ENCODE measurements at regions not wholly inside any gene's neighbourhood (a gene's known extent, or its start where the extent isn't known, plus 50 kb on each side); places are given as distances from the start of the nearest gene placed in this dataset.

DNA sequence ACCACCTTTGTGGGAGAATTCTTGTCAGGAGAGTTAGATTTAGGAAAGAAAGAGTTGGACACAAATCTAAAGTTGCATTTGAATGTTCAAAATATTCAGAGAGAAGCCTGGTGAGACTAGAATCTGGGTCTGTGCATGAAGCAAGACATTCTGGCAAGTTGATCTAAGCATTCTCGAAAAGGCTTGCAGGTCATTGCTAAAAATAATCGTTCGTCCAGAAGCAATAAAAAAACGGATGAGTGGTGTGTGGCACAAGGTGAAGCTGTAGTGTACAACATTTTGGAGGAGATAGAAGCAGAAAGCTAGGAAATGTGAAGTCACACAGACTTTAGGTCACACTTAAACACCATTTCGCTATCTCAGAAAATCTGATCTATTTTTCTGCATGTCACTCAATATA lies 114.9 kb upstream of the IFNGR1 start:
- no peaks in the 10 kb centered on the region for H3K9me2 ChIP-seq (replicated peaks; ENCODE audit: low read depth, low read length)

GRCh38 chr6:137332637-137333280 lies 113.6 kb upstream of the IFNGR1 start:
- H3K79me2 ChIP-seq (ENCODE audit: insufficient read depth, low read length) = no peaks in the 10 kb centered on the region
- H3K9ac ChIP-seq (ENCODE audit: low read depth, low read length, poor library complexity, severe bottlenecking) = no peak overlapping the region
- no peak overlapping the region for H3K4me2 ChIP-seq (ENCODE audit: low read depth, low read length, poor library complexity, severe bottlenecking)
- TF ChIP-seq CTCF (conservative IDR thresholded peaks at IDR 0.05; ENCODE audit: low read length) (no peak), EZH2phosphoT487 (IDR thresholded peaks at IDR 0.05; ENCODE audit: borderline replicate concordance) (no peak)
- H3K36me3 ChIP-seq (ENCODE audit: insufficient read depth, low read length) = no peaks in the 10 kb centered on the region
- no peaks in the 10 kb centered on the region for H3K9me3 ChIP-seq (ENCODE audit: insufficient read depth, low read depth, low read length)
- H3F3A ChIP-seq (ENCODE audit: low read depth) = no peaks in the 10 kb centered on the region
- H3K4me3 ChIP-seq (ENCODE audit: low read length, poor library complexity, severe bottlenecking) = no peak overlapping the region
- H2AFZ ChIP-seq (ENCODE audit: low read length) = no peak overlapping the region
- H3K9me2 ChIP-seq (replicated peaks; ENCODE audit: low read depth, low read length) = no peaks in the 10 kb centered on the region
- H3K4me1 ChIP-seq (ENCODE audit: insufficient read depth, low read length, poor library complexity, severe bottlenecking) = no peaks in the 10 kb centered on the region
- no peaks in the 10 kb centered on the region for H3K27me3 ChIP-seq (ENCODE audit: insufficient read depth, low read length, poor library complexity, severe bottlenecking)
- H4K20me1 ChIP-seq (ENCODE audit: insufficient read depth, low read length, poor library complexity, severe bottlenecking) = no peaks in the 10 kb centered on the region

More for the DNA sequence above, 114.9 kb upstream of the IFNGR1 start:
- H3K4me2 ChIP-seq (ENCODE audit: low read depth, low read length, poor library complexity, severe bottlenecking) = no peak overlapping the region
- H4K20me1 ChIP-seq (ENCODE audit: insufficient read depth, low read length, poor library complexity, severe bottlenecking) = no peaks in the 10 kb centered on the region
- H3K27me3 ChIP-seq (ENCODE audit: insufficient read depth, low read length, poor library complexity, severe bottlenecking) = peaks cover 6% of the 10 kb centered on the region
- H3F3A ChIP-seq (ENCODE audit: low read depth) = no peaks in the 10 kb centered on the region
- H3K9ac ChIP-seq (ENCODE audit: low read depth, low read length, poor library complexity, severe bottlenecking) = no peak overlapping the region
- H3K9me3 ChIP-seq (ENCODE audit: insufficient read depth, low read depth, low read length) = no peaks in the 10 kb centered on the region
- no peaks in the 10 kb centered on the region for H3K79me2 ChIP-seq (ENCODE audit: insufficient read depth, low read length)
- no peak for TF ChIP-seq CTCF (conservative IDR thresholded peaks at IDR 0.05; ENCODE audit: low read length)
- no peak for TF ChIP-seq EZH2phosphoT487 (IDR thresholded peaks at IDR 0.05; ENCODE audit: borderline replicate concordance)
- H3K4me3 ChIP-seq (ENCODE audit: low read length, poor library complexity, severe bottlenecking) = no peak overlapping the region
- H3K4me1 ChIP-seq (ENCODE audit: insufficient read depth, low read length, poor library complexity, severe bottlenecking) = no peaks in the 10 kb centered on the region
- H2AFZ ChIP-seq (ENCODE audit: low read length) = no peak overlapping the region
- no peaks in the 10 kb centered on the region for H3K36me3 ChIP-seq (ENCODE audit: insufficient read depth, low read length)

GRCh38 chr6:137323860-137324259 lies 104.7 kb upstream of the IFNGR1 start:
- no peaks in the 10 kb centered on the region for H3F3A ChIP-seq (ENCODE audit: low read depth)
- H3K36me3 ChIP-seq (ENCODE audit: insufficient read depth, low read length) = no peaks in the 10 kb centered on the region
- H2AFZ ChIP-seq (ENCODE audit: low read length) = no peak overlapping the region
- no peak for TF ChIP-seq EZH2phosphoT487 (IDR thresholded peaks at IDR 0.05; ENCODE audit: borderline replicate concordance)
- no peak for TF ChIP-seq CTCF (conservative IDR thresholded peaks at IDR 0.05; ENCODE audit: low read length)
- H3K4me3 ChIP-seq (ENCODE audit: low read length, poor library complexity, severe bottlenecking) = no peak overlapping the region
- no peaks in the 10 kb centered on the region for H4K20me1 ChIP-seq (ENCODE audit: insufficient read depth, low read length, poor library complexity, severe bottlenecking)
- H3K9ac ChIP-seq (ENCODE audit: low read depth, low read length, poor library complexity, severe bottlenecking) = no peak overlapping the region
- H3K9me2 ChIP-seq (replicated peaks; ENCODE audit: low read depth, low read length) = no peaks in the 10 kb centered on the region
- no peaks in the 10 kb centered on the region for H3K79me2 ChIP-seq (ENCODE audit: insufficient read depth, low read length)
- H3K9me3 ChIP-seq (ENCODE audit: insufficient read depth, low read depth, low read length) = no peaks in the 10 kb centered on the region
- no peak overlapping the region for H3K4me2 ChIP-seq (ENCODE audit: low read depth, low read length, poor library complexity, severe bottlenecking)
- H3K27me3 ChIP-seq (ENCODE audit: insufficient read depth, low read length, poor library complexity, severe bottlenecking) = peaks cover 8% of the 10 kb centered on the region
- H3K4me1 ChIP-seq (ENCODE audit: insufficient read depth, low read length, poor library complexity, severe bottlenecking) = no peaks in the 10 kb centered on the region
